ENCODE measurements at regions not wholly inside any gene's neighbourhood (a gene's known extent, or its start where the extent isn't known, plus 50 kb on each side); places are given as distances from the start of the nearest gene placed in this dataset.

- Histone ChIP-seq H3K4me3 (ENCODE audit: low read depth, low read length) (no peak overlapping the region), H3K36me3 (ENCODE audit: control insufficient read depth, insufficient read depth, low read length) (no peaks in the 10 kb centered on the region), H3K9me3 (no peaks in the 10 kb centered on the region), H3K4me1 (no peaks in the 10 kb centered on the region), H3K27me3 (replicated peaks; ENCODE audit: control insufficient read depth, insufficient read depth, low read length) (no peaks in the 10 kb centered on the region)
- H3K27me3 Mint-ChIP-seq (ENCODE audit: insufficient read depth, unreplicated experiment): no peaks in the 10 kb centered on the region
- no peak for DNase-seq
- TF ChIP-seq CTCF (IDR thresholded peaks at IDR 0.05; ENCODE audit: insufficient read depth in 1 of 2, low read depth in 1 of 2, low read length in 1 of 2, severe bottlenecking in 1 of 2, unreplicated experiment in 1 of 2): no peak
- no peaks in the 10 kb centered on the region for H3K36me3 Mint-ChIP-seq (ENCODE audit: insufficient read depth, unreplicated experiment)
- H3K9me3 Mint-ChIP-seq (ENCODE audit: unreplicated experiment): no peaks in the 10 kb centered on the region
- ChIA-PET CTCF (no interaction called here), POLR2A (no interaction called here)
- no peak overlapping the region for H3K4me3 Mint-ChIP-seq (ENCODE audit: unreplicated experiment)
- H3K4me1 Mint-ChIP-seq (ENCODE audit: low read depth, unreplicated experiment): no peaks in the 10 kb centered on the region
- no TSS peak for BruUV-seq (replicated peaks)
- no peak overlapping the region for H3K27ac Mint-ChIP-seq (ENCODE audit: unreplicated experiment)
- intact Hi-C loops (cut with micrococcal nuclease; ENCODE audit: unreplicated experiment): no loop called here
These were observed 493.0 kb upstream of the TBL1XR1 start for GRCh38 chr3:177690306-177690705.

GRCh38 chr3:177692304-177692975 lies 495.2 kb upstream of the TBL1XR1 start:
- H3K36me3 ChIP-seq (ENCODE audit: control insufficient read depth, insufficient read depth, low read length): no peaks in the 10 kb centered on the region
- no peaks in the 10 kb centered on the region for H3K9me3 ChIP-seq
- H3K27ac Mint-ChIP-seq (ENCODE audit: unreplicated experiment): no peak overlapping the region
- H3K27me3 ChIP-seq (replicated peaks; ENCODE audit: control insufficient read depth, insufficient read depth, low read length): no peaks in the 10 kb centered on the region
- no peak for TF ChIP-seq CTCF (IDR thresholded peaks at IDR 0.05; ENCODE audit: insufficient read depth in 1 of 2, low read depth in 1 of 2, low read length in 1 of 2, severe bottlenecking in 1 of 2, unreplicated experiment in 1 of 2)
- H3K27me3 Mint-ChIP-seq (ENCODE audit: insufficient read depth, unreplicated experiment): no peaks in the 10 kb centered on the region
- H3K4me1 ChIP-seq: no peaks in the 10 kb centered on the region
- POLR2A ChIA-PET: no interaction called here
- H3K9me3 Mint-ChIP-seq (ENCODE audit: unreplicated experiment): no peaks in the 10 kb centered on the region
- CTCF ChIA-PET: no interaction called here
- H3K36me3 Mint-ChIP-seq (ENCODE audit: insufficient read depth, unreplicated experiment): no peaks in the 10 kb centered on the region
- BruUV-seq (replicated peaks): no TSS peak
- no peak overlapping the region for H3K4me3 Mint-ChIP-seq (ENCODE audit: unreplicated experiment)
- no peaks in the 10 kb centered on the region for H3K4me1 Mint-ChIP-seq (ENCODE audit: low read depth, unreplicated experiment)
- no peak overlapping the region for H3K4me3 ChIP-seq (ENCODE audit: low read depth, low read length)
- intact Hi-C loops (cut with micrococcal nuclease; ENCODE audit: unreplicated experiment): no loop called here
- DNase-seq: no peak

GRCh38 chr3:177693616-177694264 lies 496.5 kb upstream of the TBL1XR1 start:
- Mint-ChIP-seq H3K4me3 (ENCODE audit: unreplicated experiment) (no peak overlapping the region), H3K9me3 (ENCODE audit: unreplicated experiment) (no peaks in the 10 kb centered on the region), H3K36me3 (ENCODE audit: insufficient read depth, unreplicated experiment) (no peaks in the 10 kb centered on the region), H3K4me1 (ENCODE audit: low read depth, unreplicated experiment) (no peaks in the 10 kb centered on the region), H3K27me3 (ENCODE audit: insufficient read depth, unreplicated experiment) (no peaks in the 10 kb centered on the region), H3K27ac (ENCODE audit: unreplicated experiment) (no peak overlapping the region)
- ChIA-PET POLR2A (no interaction called here), CTCF (no interaction called here)
- intact Hi-C loops (cut with micrococcal nuclease; ENCODE audit: unreplicated experiment): no loop called here
- no TSS peak for BruUV-seq (replicated peaks)
- Histone ChIP-seq H3K4me3 (ENCODE audit: low read depth, low read length) (no peak overlapping the region), H3K27me3 (replicated peaks; ENCODE audit: control insufficient read depth, insufficient read depth, low read length) (no peaks in the 10 kb centered on the region), H3K36me3 (ENCODE audit: control insufficient read depth, insufficient read depth, low read length) (no peaks in the 10 kb centered on the region), H3K4me1 (no peaks in the 10 kb centered on the region), H3K9me3 (no peaks in the 10 kb centered on the region)
- DNase-seq: no peak
- no peak for TF ChIP-seq CTCF (IDR thresholded peaks at IDR 0.05; ENCODE audit: insufficient read depth in 1 of 2, low read depth in 1 of 2, low read length in 1 of 2, severe bottlenecking in 1 of 2, unreplicated experiment in 1 of 2)

Measured in Caco-2 (cell line).